Endothelial cell of umbilical vein (primary cell): ENCODE measurements at regions not wholly inside any gene's neighbourhood (a gene's known extent, or its start where the extent isn't known, plus 50 kb on each side); places are given as distances from the start of the nearest gene placed in this dataset.

Experiments
- BruUV-seq: library from RNA; stranded (reverse); fragments of 400-500 nt; replicated peaks from 2 replicates; lab custom pipeline; 2021; lab: Mats Ljungman, UMichigan
- CTCF ChIA-PET: fragments of 300-600, 350-600 bp; sonication (Branson Sonifier 250); formaldehyde crosslinking; loops from one replicate; lab custom pipeline; 2021; ENCODE audit warnings: antibody characterized with exemption, inconsistent platforms; lab: Charles Lee
- POLR2A ChIA-PET: fragments of 300-600, 350-600 bp; sonication (Branson Sonifier 250); formaldehyde crosslinking; loops from one replicate; lab custom pipeline; 2021; ENCODE audit warnings: antibody characterized with exemption, inconsistent platforms; lab: Charles Lee
- DNase-seq: peaks from one replicate; pipeline ENCODE4 v3.0.0-alpha.2; 2011; ENCODE audit warnings: low read depth, low spot score
- FAIRE-seq: peaks from 2 replicates; lab custom pipeline; 2011; peaks lifted over from hg19 to GRCh38; lab: Jason Lieb, UNC
- H2AFZ ChIP-seq: 2 replicates; pipeline ENCODE4 v1.6.0; 2012; ENCODE audit warnings: low read depth, low read length, control low read depth, inconsistent platforms
- H3K27ac ChIP-seq: 2 replicates; pipeline ENCODE4 v1.5.1; 2011; ENCODE audit warnings: low read depth, mild to moderate bottlenecking, control low read depth, low read length, moderate library complexity; ENCODE audit not compliant: insufficient read depth
- H3K27me3 ChIP-seq, 2 experiments: 2 replicates each; pipeline versions ENCODE4 v1.6.0 to v1.6.1; 2011; ENCODE audit warnings: low read length in 2 of 2, mixed read lengths in 1 of 2; ENCODE audit not compliant: control insufficient read depth in 2 of 2, insufficient read depth in 2 of 2
- H3K36me3 ChIP-seq, 2 experiments: 2 replicates in 1 of 2; 3 replicates in 1 of 2; pipeline ENCODE4 v1.5.1; 2011; ENCODE audit warnings: low read length in 2 of 2, mild to moderate bottlenecking in 1 of 2, moderate library complexity in 1 of 2; ENCODE audit not compliant: control insufficient read depth in 2 of 2, insufficient read depth in 2 of 2; ENCODE audit errors: extremely low read depth in 1 of 2
- H3K4me1 ChIP-seq: 3 replicates; pipeline ENCODE4 v1.5.1; 2011; ENCODE audit warnings: mild to moderate bottlenecking, low read length; ENCODE audit not compliant: control insufficient read depth, insufficient read depth; ENCODE audit errors: extremely low read depth
- H3K4me2 ChIP-seq: 2 replicates; pipeline ENCODE4 v1.6.1; 2011; ENCODE audit warnings: low read length, control low read depth, mixed read lengths; ENCODE audit not compliant: insufficient read depth
- H3K4me3 ChIP-seq, 3 experiments: fragments of 200-600 bp in 1 of 3; sonication (generic), shearing (Covaris generic) in 1 of 3; replicated peaks in 1 of 3; 2 replicates each; pipeline ENCODE4 v1.5.1; 2011 to 2016; ENCODE audit warnings: control low read depth in 3 of 3, low read length in 3 of 3, mild to moderate bottlenecking in 2 of 3, inconsistent platforms in 1 of 3, low read depth in 1 of 3, moderate library complexity in 1 of 3; ENCODE audit not compliant: insufficient read depth in 1 of 3
- H3K79me2 ChIP-seq: 2 replicates; pipeline ENCODE4 v1.6.0; 2012; ENCODE audit warnings: low read length, inconsistent platforms; ENCODE audit not compliant: control insufficient read depth, insufficient read depth
- H3K9ac ChIP-seq: replicated peaks from 2 replicates; pipeline ENCODE3; 2011; ENCODE audit warnings: low read length, control low read depth; ENCODE audit not compliant: insufficient read depth; ENCODE audit errors: extremely low read depth
- H3K9me1 ChIP-seq: replicated peaks from 3 replicates; pipeline ENCODE4 v1.6.0; 2011; ENCODE audit warnings: mild to moderate bottlenecking, low read length; ENCODE audit not compliant: control insufficient read depth, insufficient read depth; ENCODE audit errors: extremely low read depth
- H3K9me3 ChIP-seq: replicated peaks from 2 replicates; pipeline ENCODE4 v1.5.1; 2012; ENCODE audit warnings: low read length, inconsistent platforms; ENCODE audit not compliant: control insufficient read depth, insufficient read depth
- H4K20me1 ChIP-seq: replicated peaks from 2 replicates; pipeline ENCODE3; 2011; ENCODE audit warnings: mild to moderate bottlenecking, low read length; ENCODE audit not compliant: control insufficient read depth, insufficient read depth; ENCODE audit errors: extremely low read depth
- CTCF ChIP-seq, 2 donors: IDR thresholded peaks; 1 replicate in 1 of 2; 2 replicates in 1 of 2; pipeline ENCODE4 v1.5.1; 2011; ENCODE audit warnings: low read length in 2 of 2, mild to moderate bottlenecking in 2 of 2, moderate library complexity in 2 of 2, control low read depth in 1 of 2, inconsistent platforms in 1 of 2, low read depth in 1 of 2; ENCODE audit not compliant: insufficient read depth in 1 of 2; ENCODE audit errors: extremely low read depth in 1 of 2
- EZH2 ChIP-seq: IDR thresholded peaks from 2 replicates; pipeline ENCODE4 v1.6.1; 2012; ENCODE audit warnings: borderline replicate concordance, low read depth, mild to moderate bottlenecking, moderate library complexity, low read length, inconsistent platforms; ENCODE audit not compliant: severe bottlenecking
- FOS ChIP-seq: IDR thresholded peaks from 2 replicates; pipeline ENCODE4 v1.6.1; 2011; ENCODE audit warnings: mild to moderate bottlenecking, low read length, moderate library complexity, borderline replicate concordance; ENCODE audit not compliant: insufficient read depth
- GATA2 ChIP-seq: IDR thresholded peaks from 2 replicates; pipeline ENCODE4 v1.7.0; 2011; ENCODE audit warnings: low read depth, mild to moderate bottlenecking, moderate library complexity, mixed read lengths, low read length; ENCODE audit not compliant: insufficient read length, insufficient read depth
- JUN ChIP-seq: IDR thresholded peaks from 2 replicates; pipeline ENCODE4 v1.6.1; 2011; ENCODE audit warnings: borderline replicate concordance, low read depth; ENCODE audit not compliant: insufficient read length, insufficient read depth
- MAX ChIP-seq: IDR thresholded peaks from 2 replicates; pipeline ENCODE4 v1.6.1; 2011; ENCODE audit not compliant: insufficient read depth, insufficient read length
- MYC ChIP-seq: IDR thresholded peaks from one replicate; pipeline ENCODE4 v1.6.1; 2011; ENCODE audit warnings: mild to moderate bottlenecking, low read depth, low read length
- POLR2A ChIP-seq: IDR thresholded peaks from 2 replicates; pipeline ENCODE4 v1.6.1; 2012; ENCODE audit warnings: low read depth, mild to moderate bottlenecking, control low read depth, low read length
- POLR2AphosphoS5 ChIP-seq: IDR thresholded peaks from 2 replicates; pipeline ENCODE4 v1.6.1; 2012; ENCODE audit warnings: low read depth, mild to moderate bottlenecking, control low read depth, low read length, moderate library complexity; ENCODE audit not compliant: insufficient read depth
- dilution Hi-C: fragments of 300-500 bp; cut with MboI; formaldehyde crosslinking; loops from one replicate; pipeline ENCODE4 v1.15.0; 2019; ENCODE audit warnings: low sequenced_read_pairs; ENCODE audit not compliant: extremely low pct_ligation_motif_present
- intact Hi-C: fragments of 100-400 bp; cut with micrococcal nuclease; formaldehyde crosslinking; loops from one replicate; pipeline ENCODE4 v1.10.0; 2022

GRCh38 chr16:52650789-52651188, 103.8 kb upstream of the TOX3 start:
- DNase-seq (no peak), FAIRE-seq (no peak)
- H3K4me1 ChIP-seq, result no peaks in the 10 kb centered on the region
- H3K9ac ChIP-seq, result no peak overlapping the region
- dilution Hi-C loops, result no loop called here
- no peaks in the 10 kb centered on the region for H3K27me3 ChIP-seq
- no peak overlapping the region for H2AFZ ChIP-seq
- no peak overlapping the region for H3K27ac ChIP-seq
- no peak overlapping the region for H3K4me2 ChIP-seq
- no TSS peak for BruUV-seq
- ChIA-PET POLR2A (no interaction called here), CTCF (no interaction called here)
- no peak for TF ChIP-seq POLR2AphosphoS5
- no peak for TF ChIP-seq FOS
- TF ChIP-seq CTCF (IDR thresholded peaks at IDR 0.05; ENCODE audit: extremely low read depth in 1 of 2, insufficient read depth in 1 of 2, low read depth in 1 of 2, low read length in 2 of 2), result no peak
- no peak for TF ChIP-seq POLR2A
- TF ChIP-seq JUN, result no peak
- TF ChIP-seq EZH2, result no peak
- no peak for TF ChIP-seq MAX
- no peak for TF ChIP-seq GATA2
- no peak for TF ChIP-seq MYC
- no peak overlapping the region for H3K4me3 ChIP-seq
- no peaks in the 10 kb centered on the region for H3K36me3 ChIP-seq
- H3K9me3 ChIP-seq, result peaks cover 3% of the 10 kb centered on the region
- intact Hi-C loops, result no loop called here
- no peaks in the 10 kb centered on the region for H3K79me2 ChIP-seq
- H3K9me1 ChIP-seq, result no peaks in the 10 kb centered on the region
- no peaks in the 10 kb centered on the region for H4K20me1 ChIP-seq
